Smooth muscle cell (in vitro differentiated cells): ENCODE measurements at regions not wholly inside any gene's neighbourhood (a gene's known extent, or its start where the extent isn't known, plus 50 kb on each side); places are given as distances from the start of the nearest gene placed in this dataset.

Source experiments
- DNase-seq: peaks from one replicate; lab custom pipeline; 2025; ENCODE audit not compliant: unreplicated experiment; lab: John Stamatoyannopoulos, UW
- H2AFZ ChIP-seq: fragments of 200-600 bp; sonication (generic); 2 replicates; pipeline ENCODE4 v1.6.0; 2016; ENCODE audit warnings: antibody characterized with exemption, low read depth, mild to moderate bottlenecking
- H3F3A ChIP-seq: fragments of 200-600 bp; sonication (generic); 2 replicates; pipeline ENCODE4 v1.6.0; 2017; ENCODE audit warnings: antibody characterized with exemption, low read depth
- H3K27ac ChIP-seq: fragments of 200-600 bp; sonication (generic); 2 replicates; pipeline ENCODE4 v1.5.1; 2016; ENCODE audit warnings: low read depth, mild to moderate bottlenecking
- H3K27me3 ChIP-seq: fragments of 200-600 bp; sonication (generic); 2 replicates; pipeline ENCODE4 v1.6.1; 2016; ENCODE audit warnings: low read depth, mild to moderate bottlenecking
- H3K36me3 ChIP-seq: fragments of 200-600 bp; sonication (generic); 2 replicates; pipeline ENCODE4 v1.5.1; 2016; ENCODE audit warnings: low read depth
- H3K4me1 ChIP-seq: fragments of 200-600 bp; sonication (generic); 2 replicates; pipeline ENCODE4 v1.5.1; 2016; ENCODE audit warnings: low read depth
- H3K4me2 ChIP-seq: fragments of 200-600 bp; sonication (generic); 2 replicates; pipeline ENCODE4 v1.6.0; 2016; ENCODE audit warnings: mild to moderate bottlenecking
- H3K4me3 ChIP-seq: fragments of 200-600 bp; sonication (generic); 2 replicates; pipeline ENCODE4 v1.5.1; 2016; ENCODE audit warnings: mild to moderate bottlenecking
- H3K79me2 ChIP-seq: fragments of 200-600 bp; sonication (generic); 2 replicates; pipeline ENCODE4 v1.6.0; 2016; ENCODE audit warnings: low read depth, mild to moderate bottlenecking
- H3K9ac ChIP-seq: fragments of 200-600 bp; sonication (generic); 2 replicates; pipeline ENCODE4 v1.6.0; 2016; ENCODE audit warnings: low read depth
- H3K9me3 ChIP-seq: fragments of 200-600 bp; sonication (generic); replicated peaks from 2 replicates; pipeline ENCODE4 v1.5.1; 2016; ENCODE audit warnings: low read depth
- H4K20me1 ChIP-seq: fragments of 200-600 bp; sonication (generic); 2 replicates; pipeline ENCODE4 v1.6.0; 2016; ENCODE audit warnings: low read depth
- WGBS: methylation state at CpG from one replicate; pipeline ENCODE4 v1.1.7; 2016; ENCODE audit warnings: low lambda C conversion rate; 5-methylcytosine and 5-hydroxymethylcytosine counted together
- TF ChIP-seq, protein P1 (sequence below): fragments of 200-600 bp; sonication (generic); IDR thresholded peaks from 2 replicates; pipeline ENCODE4 v1.5.1; 2017; ENCODE audit warnings: borderline replicate concordance, mild to moderate bottlenecking, antibody characterized with exemption; ENCODE audit not compliant: insufficient read depth, poor library complexity, severe bottlenecking

DNA sequence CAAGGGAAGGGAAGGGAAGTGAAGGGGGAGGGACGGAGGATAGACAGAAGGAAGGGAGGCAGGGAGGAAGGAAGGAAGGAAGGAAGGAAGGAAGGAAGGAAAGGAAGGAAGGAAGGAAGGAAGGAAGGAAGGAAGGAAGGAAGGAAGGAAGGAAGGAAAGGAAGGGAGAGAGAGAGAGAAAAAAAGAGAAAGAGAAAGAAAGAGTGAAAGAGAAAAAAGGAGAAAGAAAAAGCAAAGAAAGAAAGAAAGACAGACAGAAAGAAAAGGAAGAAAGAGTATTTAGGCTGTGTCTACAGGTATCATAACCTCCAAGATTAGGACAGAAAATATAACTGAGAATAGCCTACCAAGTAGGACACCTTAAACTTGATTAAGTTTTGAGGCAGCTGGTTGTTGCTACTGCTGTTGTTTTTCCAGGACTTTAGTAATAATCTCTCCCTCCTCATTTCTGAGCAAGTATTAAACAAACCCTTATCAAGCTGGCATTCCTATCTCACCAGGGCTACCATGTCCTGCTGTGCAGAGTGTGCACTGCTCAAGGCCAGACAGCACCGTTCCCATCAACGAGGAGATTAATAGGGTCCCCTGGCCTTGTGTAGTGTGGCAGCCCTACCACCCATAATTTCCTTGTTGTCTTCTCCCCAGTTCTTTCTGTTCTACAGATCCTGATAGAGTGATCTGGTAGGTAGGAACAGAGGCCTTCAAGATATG is 90.5 kb upstream of the FHL2 start:
- WGBS: 63% methylated on average over 3 of the region's 3 CpGs
- no peak overlapping the region for H3K4me2 ChIP-seq

DNA sequence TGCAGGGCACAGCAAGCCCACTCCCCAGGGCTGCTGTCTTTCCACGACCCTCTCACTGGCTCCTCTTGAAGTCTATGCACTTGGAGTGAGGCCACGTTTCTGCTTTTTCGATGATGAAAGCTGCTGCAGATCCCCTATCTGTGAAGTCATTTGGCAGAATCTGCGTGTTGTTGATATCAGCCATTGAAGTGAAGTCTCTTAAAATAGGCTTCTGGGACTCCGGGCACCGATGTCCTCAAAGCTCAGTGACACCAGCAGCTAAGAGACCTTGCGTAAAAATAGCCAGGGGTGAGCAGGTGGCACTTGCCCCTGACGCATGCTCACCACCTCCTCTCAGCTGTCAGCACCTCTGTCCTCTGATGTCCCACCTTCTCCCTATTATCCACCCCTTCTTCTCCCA is 89.4 kb upstream of the FHL2 start:
- WGBS: 84% methylated on average over 8 of the region's 8 CpGs
- H2AFZ ChIP-seq: no peak overlapping the region
- DNase-seq: no peak
- no peak overlapping the region for H3K4me3 ChIP-seq
- no peaks in the 10 kb centered on the region for H3F3A ChIP-seq
- no peaks in the 10 kb centered on the region for H3K27me3 ChIP-seq
- H3K4me1 ChIP-seq: no peaks in the 10 kb centered on the region
- no peak overlapping the region for H3K27ac ChIP-seq
- TF ChIP-seq, protein P1, sequence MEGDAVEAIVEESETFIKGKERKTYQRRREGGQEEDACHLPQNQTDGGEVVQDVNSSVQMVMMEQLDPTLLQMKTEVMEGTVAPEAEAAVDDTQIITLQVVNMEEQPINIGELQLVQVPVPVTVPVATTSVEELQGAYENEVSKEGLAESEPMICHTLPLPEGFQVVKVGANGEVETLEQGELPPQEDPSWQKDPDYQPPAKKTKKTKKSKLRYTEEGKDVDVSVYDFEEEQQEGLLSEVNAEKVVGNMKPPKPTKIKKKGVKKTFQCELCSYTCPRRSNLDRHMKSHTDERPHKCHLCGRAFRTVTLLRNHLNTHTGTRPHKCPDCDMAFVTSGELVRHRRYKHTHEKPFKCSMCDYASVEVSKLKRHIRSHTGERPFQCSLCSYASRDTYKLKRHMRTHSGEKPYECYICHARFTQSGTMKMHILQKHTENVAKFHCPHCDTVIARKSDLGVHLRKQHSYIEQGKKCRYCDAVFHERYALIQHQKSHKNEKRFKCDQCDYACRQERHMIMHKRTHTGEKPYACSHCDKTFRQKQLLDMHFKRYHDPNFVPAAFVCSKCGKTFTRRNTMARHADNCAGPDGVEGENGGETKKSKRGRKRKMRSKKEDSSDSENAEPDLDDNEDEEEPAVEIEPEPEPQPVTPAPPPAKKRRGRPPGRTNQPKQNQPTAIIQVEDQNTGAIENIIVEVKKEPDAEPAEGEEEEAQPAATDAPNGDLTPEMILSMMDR: no peak
- H3K36me3 ChIP-seq: no peaks in the 10 kb centered on the region
- H3K79me2 ChIP-seq: no peaks in the 10 kb centered on the region
- no peak overlapping the region for H3K4me2 ChIP-seq
- H3K9me3 ChIP-seq: peaks cover 4% of the 10 kb centered on the region
- H4K20me1 ChIP-seq: no peaks in the 10 kb centered on the region
- no peak overlapping the region for H3K9ac ChIP-seq

More for the DNA sequence above, 90.5 kb upstream of the FHL2 start:
- Histone ChIP-seq H2AFZ (no peak overlapping the region), H3K36me3 (no peaks in the 10 kb centered on the region), H3K27ac (no peak overlapping the region), H4K20me1 (no peaks in the 10 kb centered on the region), H3K9me3 (peaks cover 4% of the 10 kb centered on the region), H3K27me3 (no peaks in the 10 kb centered on the region), H3K9ac (no peak overlapping the region), H3K4me1 (no peaks in the 10 kb centered on the region), H3K79me2 (no peaks in the 10 kb centered on the region), H3F3A (no peaks in the 10 kb centered on the region), H3K4me3 (no peak overlapping the region)
- TF ChIP-seq, protein P1: no peak
- DNase-seq: no peak

DNA sequence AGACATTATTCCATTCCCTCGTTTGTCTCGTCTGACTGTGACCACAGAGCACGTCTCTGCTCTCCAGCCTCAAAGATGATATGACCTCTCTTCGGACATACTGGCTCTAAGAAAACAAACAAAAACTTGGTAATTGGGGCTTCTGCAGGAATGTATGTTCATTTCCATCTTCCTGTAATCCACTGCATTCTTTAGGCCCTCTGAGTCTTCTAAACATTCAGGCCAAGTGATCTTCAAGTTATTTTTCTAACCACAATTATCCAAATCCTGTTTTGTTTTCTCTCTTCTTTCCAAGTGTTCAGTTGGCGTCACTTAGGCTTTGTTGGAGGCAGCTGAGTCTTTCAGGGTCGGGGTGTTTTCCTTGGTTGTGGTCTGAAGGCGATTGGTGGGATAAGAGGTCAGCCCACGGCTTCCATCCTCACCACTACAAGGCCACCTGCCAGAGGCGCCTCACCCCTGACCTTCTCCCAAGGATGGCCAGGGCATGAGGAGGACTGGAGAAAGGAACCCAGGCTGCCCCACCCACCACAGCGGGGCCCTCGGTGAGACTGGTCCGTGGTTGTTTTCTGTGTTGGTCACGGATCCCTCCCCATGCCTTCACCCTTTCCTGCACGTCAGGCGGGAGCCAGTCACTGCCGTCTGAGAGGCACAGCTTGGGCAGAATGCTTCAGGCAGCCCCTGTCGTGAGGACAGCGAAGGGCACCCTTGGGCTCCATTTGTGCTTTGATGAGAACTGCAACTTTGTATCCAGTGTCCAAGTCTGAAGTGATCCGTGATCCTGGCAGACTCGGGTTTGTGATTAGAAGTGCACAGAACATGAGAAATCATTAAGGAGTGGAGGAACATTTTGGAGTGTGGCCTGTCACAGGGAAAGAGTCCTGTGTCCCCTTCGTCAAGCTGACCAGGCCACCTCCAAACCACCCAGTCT is 88.6 kb upstream of the FHL2 start:
- WGBS: 65% methylated on average over 21 of the region's 21 CpGs
- H3K36me3 ChIP-seq: no peaks in the 10 kb centered on the region
- no peak overlapping the region for H3K4me3 ChIP-seq
- DNase-seq: no peak
- H3K79me2 ChIP-seq: no peaks in the 10 kb centered on the region
- peaks cover 2% of the 10 kb centered on the region for H3K9me3 ChIP-seq
- H3K4me2 ChIP-seq: peak overlapping the region; percentile 37
- no peaks in the 10 kb centered on the region for H3K4me1 ChIP-seq
- H4K20me1 ChIP-seq: no peaks in the 10 kb centered on the region
- H3K9ac ChIP-seq: no peak overlapping the region
- H3K27me3 ChIP-seq: no peaks in the 10 kb centered on the region
- TF ChIP-seq, protein P1: no peak
- H3F3A ChIP-seq: no peaks in the 10 kb centered on the region
- H3K27ac ChIP-seq: peak overlapping the region; percentile 62
- H2AFZ ChIP-seq: no peak overlapping the region
